Duodenal mucosa (tissue), 2 donors: ENCODE measurements at regions not wholly inside any gene's neighbourhood (a gene's known extent, or its start where the extent isn't known, plus 50 kb on each side); places are given as distances from the start of the nearest gene placed in this dataset.
"Not testable (repeated sequence)": the region's sequence is repeated elsewhere in the genome, so short reads cannot be mapped to it uniquely, and the experiment has no call there.

Experiments used
- H3K27ac ChIP-seq: one replicate; pipeline ENCODE4 v1.7.0; 2013; ENCODE audit warnings: low read depth, low read length
- H3K27me3 ChIP-seq, 2 donors: one replicate each; pipeline ENCODE4 v1.7.0; 2013; ENCODE audit warnings: low read length in 2 of 2, control low read depth in 1 of 2; ENCODE audit not compliant: insufficient read depth in 2 of 2, control insufficient read depth in 1 of 2
- H3K36me3 ChIP-seq, 2 donors: one replicate each; pipeline ENCODE4 v1.7.0; 2013; ENCODE audit warnings: low read length in 2 of 2, control low read depth in 1 of 2; ENCODE audit not compliant: insufficient read depth in 2 of 2, control insufficient read depth in 1 of 2
- H3K4me1 ChIP-seq, 2 donors: one replicate each; pipeline ENCODE4 v1.7.0; 2013; ENCODE audit warnings: low read length in 2 of 2, control low read depth in 1 of 2; ENCODE audit not compliant: insufficient read depth in 2 of 2, control insufficient read depth in 1 of 2
- H3K4me3 ChIP-seq, 2 donors: one replicate each; pipeline ENCODE4 v1.7.0; 2013; ENCODE audit warnings: low read length in 2 of 2, low read depth in 1 of 2
- H3K9ac ChIP-seq, 2 donors: one replicate each; pipeline ENCODE4 v1.7.0; 2013; ENCODE audit warnings: low read length in 2 of 2, low read depth in 1 of 2
- H3K9me3 ChIP-seq, 2 donors: one replicate each; pipeline ENCODE4 v1.7.0; 2013; ENCODE audit warnings: low read length in 2 of 2, control low read depth in 1 of 2; ENCODE audit not compliant: control insufficient read depth in 1 of 2

DNA sequence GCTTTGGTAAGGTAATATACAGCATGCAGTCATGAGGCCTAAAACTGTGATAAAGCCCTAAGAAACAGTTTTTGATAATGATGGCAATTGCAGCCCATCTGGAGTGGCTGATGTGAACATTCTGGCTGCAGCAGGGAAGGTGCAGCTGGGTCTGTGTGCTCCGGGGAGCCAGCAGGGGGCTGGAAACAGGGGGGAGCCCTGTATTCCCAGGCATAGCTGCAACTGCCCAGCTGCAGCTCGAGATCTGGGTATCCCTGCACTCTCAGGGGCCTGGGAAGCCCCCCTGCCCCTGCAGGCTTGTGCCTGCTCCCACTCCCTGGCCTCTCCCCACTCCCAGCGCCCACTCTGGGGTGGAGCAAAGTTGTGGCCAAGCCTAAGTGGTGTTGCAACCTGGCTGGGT, 95.6 kb downstream of the RRAGB start:
- Histone ChIP-seq H3K4me1 (no peaks in the 10 kb centered on the region), H3K9ac (no peak overlapping the region), H3K9me3 (no peaks in the 10 kb centered on the region), H3K27me3 (no peaks in the 10 kb centered on the region), H3K4me3 (no peak overlapping the region), H3K36me3 (no peaks in the 10 kb centered on the region), H3K27ac (no peak overlapping the region)

- no peaks in the 10 kb centered on the region for H3K36me3 ChIP-seq
- H3K27ac ChIP-seq, result no peak overlapping the region
- H3K4me3 ChIP-seq, result no peak overlapping the region
- H3K9ac ChIP-seq, result no peak overlapping the region
- H3K4me1 ChIP-seq, result no peaks in the 10 kb centered on the region
- H3K27me3 ChIP-seq, result no peaks in the 10 kb centered on the region
- no peaks in the 10 kb centered on the region for H3K9me3 ChIP-seq
These were observed 98.0 kb downstream of the RRAGB start for GRCh38 chrX:55815546-55815945.

GRCh38 chrX:55816023-55816422, 98.5 kb downstream of the RRAGB start:
- H3K4me1 ChIP-seq, result no peaks in the 10 kb centered on the region
- H3K4me3 ChIP-seq, result no peak overlapping the region
- H3K9ac ChIP-seq, result no peak overlapping the region
- H3K9me3 ChIP-seq, result no peaks in the 10 kb centered on the region
- no peaks in the 10 kb centered on the region for H3K27me3 ChIP-seq
- no peaks in the 10 kb centered on the region for H3K36me3 ChIP-seq
- H3K27ac ChIP-seq, result no peak overlapping the region

DNA sequence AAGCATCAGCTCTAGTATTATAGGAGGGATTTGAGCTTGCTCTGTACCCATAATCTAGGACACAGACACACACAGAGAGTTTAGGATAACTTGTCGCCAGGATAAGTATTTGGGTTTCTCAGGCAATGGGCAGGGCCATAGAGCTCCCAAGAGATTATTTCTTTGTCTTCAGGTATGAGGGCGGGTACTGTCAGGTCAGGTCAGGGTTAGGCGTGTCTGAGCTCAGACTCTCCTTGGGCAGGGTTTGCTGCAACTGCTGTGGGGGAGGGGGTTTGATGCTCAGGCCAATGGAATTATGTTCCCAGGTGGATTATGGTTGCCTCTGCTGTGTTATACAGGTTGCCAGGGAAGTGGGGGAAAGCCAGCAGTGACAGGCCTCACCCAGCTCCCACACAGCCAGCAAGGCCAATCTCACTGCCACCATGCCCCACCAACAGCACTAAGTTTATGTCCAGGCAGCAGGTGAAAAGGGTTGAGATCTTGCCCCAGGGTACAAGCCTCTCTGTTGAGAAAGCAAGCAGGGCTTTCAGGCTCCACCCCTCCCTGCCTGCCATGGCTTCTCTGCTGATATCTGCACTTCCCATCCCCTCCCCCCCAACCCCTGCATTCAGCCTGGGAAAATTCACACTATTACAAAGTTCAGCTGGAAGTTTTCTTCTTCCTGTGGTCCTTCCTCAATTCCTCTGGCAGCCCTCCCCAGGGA, 101.3 kb downstream of the RRAGB start:
- Histone ChIP-seq H3K4me3 (no peak overlapping the region), H3K36me3 (no peaks in the 10 kb centered on the region), H3K27me3 (no peaks in the 10 kb centered on the region), H3K27ac (no peak overlapping the region), H3K4me1 (no peaks in the 10 kb centered on the region), H3K9me3 (no peaks in the 10 kb centered on the region), H3K9ac (no peak overlapping the region)

GRCh38 chrX:55839485-55839884, 121.9 kb downstream of the RRAGB start:
- Histone ChIP-seq H3K9ac (no peak overlapping the region), H3K4me1 (no peaks in the 10 kb centered on the region), H3K9me3 (no peaks in the 10 kb centered on the region), H3K4me3 (no peak overlapping the region), H3K36me3 (no peaks in the 10 kb centered on the region), H3K27me3 (no peaks in the 10 kb centered on the region), H3K27ac (no peak overlapping the region)

- Histone ChIP-seq H3K9ac (no peak overlapping the region), H3K36me3 (no peaks in the 10 kb centered on the region), H3K4me1 (no peaks in the 10 kb centered on the region), H3K9me3 (no peaks in the 10 kb centered on the region), H3K4me3 (no peak overlapping the region), H3K27me3 (no peaks in the 10 kb centered on the region), H3K27ac (no peak overlapping the region)
These were observed 124.6 kb downstream of the RRAGB start for GRCh38 chrX:55841962-55842752.

DNA sequence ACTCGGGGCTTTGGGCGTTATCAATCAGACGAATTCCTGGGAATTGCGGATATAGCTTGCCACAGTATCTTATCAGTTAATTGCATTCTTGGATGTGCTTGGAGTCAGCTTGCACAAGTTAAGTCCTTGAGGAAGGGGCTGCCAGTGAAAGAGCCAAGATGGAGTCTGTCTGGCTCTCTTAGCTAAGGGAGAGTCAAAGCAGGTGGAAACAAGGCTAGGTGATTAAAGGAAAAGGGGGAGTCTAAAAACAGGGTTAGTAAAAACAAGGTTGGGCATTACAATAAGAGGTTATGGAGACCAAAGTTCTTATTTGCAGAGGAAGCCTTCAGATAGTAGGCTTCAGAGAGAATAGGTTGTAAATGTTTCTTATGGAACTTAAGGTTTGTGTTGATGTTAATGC, 149.2 kb downstream of the RRAGB start:
- H3K27ac ChIP-seq, H3K9me3 ChIP-seq, H3K4me1 ChIP-seq, H3K9ac ChIP-seq, H3K36me3 ChIP-seq, H3K4me3 ChIP-seq, H3K27me3 ChIP-seq: not testable (repeated sequence)

DNA sequence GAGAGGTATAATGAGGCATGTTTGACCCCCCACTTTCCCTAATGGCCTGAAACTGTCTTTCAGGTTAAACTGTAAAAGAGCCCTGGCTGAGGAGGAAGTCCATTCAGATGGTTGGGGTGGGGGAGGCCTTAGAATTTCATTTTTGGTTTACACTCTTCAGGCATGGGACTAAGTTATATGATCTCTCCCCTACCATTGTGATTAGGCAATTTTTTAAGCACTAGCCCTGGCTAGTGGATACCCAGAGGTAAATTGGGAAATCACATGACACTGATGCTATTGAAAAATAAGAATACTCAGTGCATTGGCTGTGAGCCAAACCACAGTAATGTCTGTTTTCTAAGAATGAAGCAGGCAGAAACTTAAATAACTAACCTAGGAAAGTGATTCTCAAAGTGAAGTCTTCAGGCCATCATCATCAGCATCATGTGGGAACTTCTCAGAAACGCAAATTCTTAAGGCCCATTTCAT, 149.7 kb downstream of the RRAGB start:
- no peaks in the 10 kb centered on the region for H3K27me3 ChIP-seq

GRCh38 chrX:55867708-55868107, 150.2 kb downstream of the RRAGB start:
- Histone ChIP-seq H3K9ac (no peak overlapping the region), H3K4me3 (no peak overlapping the region), H3K27ac (no peak overlapping the region), H3K9me3 (no peaks in the 10 kb centered on the region), H3K27me3 (no peaks in the 10 kb centered on the region), H3K4me1 (peaks cover 0 to 5% of the 10 kb centered on the region in 2 donors), H3K36me3 (no peaks in the 10 kb centered on the region)

More for the DNA sequence above, 149.7 kb downstream of the RRAGB start:
- Histone ChIP-seq H3K9ac (no peak overlapping the region), H3K4me1 (peaks cover 0 to 5% of the 10 kb centered on the region in 2 donors), H3K4me3 (no peak overlapping the region), H3K27ac (no peak overlapping the region), H3K36me3 (no peaks in the 10 kb centered on the region), H3K9me3 (no peaks in the 10 kb centered on the region)

DNA sequence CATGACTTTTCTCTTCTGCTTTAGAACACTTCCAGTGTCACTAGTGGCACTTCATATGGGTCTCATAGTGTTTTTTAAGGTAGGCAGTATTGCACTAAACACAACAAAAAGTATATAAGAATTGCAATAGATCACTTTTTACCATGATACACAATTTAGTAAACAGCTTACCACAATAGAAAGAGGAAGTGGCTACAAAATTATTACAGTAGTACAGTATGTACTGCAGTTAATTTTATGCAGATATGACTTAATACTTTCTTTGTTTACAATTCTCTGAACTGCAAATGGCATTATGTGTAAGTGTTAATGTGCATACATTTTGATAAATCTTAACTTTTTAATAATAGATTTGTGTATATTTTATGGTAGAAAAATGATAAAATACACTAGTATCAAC, 157.3 kb downstream of the RRAGB start:
- no peak overlapping the region for H3K4me3 ChIP-seq
- no peaks in the 10 kb centered on the region for H3K4me1 ChIP-seq
- no peaks in the 10 kb centered on the region for H3K9me3 ChIP-seq
- H3K36me3 ChIP-seq, result no peaks in the 10 kb centered on the region
- H3K27me3 ChIP-seq, result no peaks in the 10 kb centered on the region
- no peak overlapping the region for H3K9ac ChIP-seq
- no peak overlapping the region for H3K27ac ChIP-seq
